Activated CD4-positive, CD25-positive, alpha-beta regulatory T cell treated with anti-CD3 and anti-CD28 coated beads, Interleukin-2, amount 50 U/mL, for 72 hours (primary cell): ENCODE measurements at regions not wholly inside any gene's neighbourhood (a gene's known extent, or its start where the extent isn't known, plus 50 kb on each side); places are given as distances from the start of the nearest gene placed in this dataset.

Experiments used
- DNase-seq: peaks from one replicate; pipeline ENCODE4 v3.0.0; 2021

DNA sequence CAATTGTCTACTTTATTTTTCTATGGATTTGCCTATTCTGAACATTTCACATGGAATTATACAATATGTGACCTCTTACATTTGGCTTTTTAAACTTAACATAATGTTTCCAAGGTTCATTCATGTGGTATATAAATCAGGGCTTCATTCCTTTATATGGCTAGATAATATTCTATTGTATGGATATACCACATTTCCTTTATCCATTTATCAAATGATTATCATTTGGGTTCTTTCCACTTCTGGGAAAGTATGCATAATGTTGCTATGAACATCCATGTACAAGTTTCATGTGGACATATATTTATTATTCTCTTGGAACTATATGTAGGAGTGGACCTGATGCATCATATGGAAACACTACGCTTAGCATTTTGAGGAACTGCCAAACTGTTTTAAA lies 99.7 kb upstream of the NCKAP5 start:
- no peak for DNase-seq

DNA sequence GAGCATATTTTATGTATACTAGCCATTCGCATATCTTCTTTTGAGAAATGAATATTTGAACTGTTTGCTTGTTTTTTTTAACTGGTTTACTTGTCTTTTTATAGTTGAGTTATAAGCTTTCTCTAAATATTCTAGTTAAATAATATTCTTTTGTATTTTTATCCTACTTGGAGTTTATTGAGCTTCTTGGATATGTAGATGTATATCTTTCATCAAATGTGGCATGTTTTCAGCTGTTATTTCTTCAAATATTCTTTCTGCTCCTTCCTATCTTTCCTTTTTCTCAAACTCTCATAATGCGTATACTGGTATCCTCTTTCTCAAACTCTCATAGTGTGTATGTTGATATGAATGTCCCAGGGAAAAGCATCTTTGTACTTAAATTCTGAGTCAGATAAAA lies 100.3 kb upstream of the NCKAP5 start:
- DNase-seq: no peak

DNA sequence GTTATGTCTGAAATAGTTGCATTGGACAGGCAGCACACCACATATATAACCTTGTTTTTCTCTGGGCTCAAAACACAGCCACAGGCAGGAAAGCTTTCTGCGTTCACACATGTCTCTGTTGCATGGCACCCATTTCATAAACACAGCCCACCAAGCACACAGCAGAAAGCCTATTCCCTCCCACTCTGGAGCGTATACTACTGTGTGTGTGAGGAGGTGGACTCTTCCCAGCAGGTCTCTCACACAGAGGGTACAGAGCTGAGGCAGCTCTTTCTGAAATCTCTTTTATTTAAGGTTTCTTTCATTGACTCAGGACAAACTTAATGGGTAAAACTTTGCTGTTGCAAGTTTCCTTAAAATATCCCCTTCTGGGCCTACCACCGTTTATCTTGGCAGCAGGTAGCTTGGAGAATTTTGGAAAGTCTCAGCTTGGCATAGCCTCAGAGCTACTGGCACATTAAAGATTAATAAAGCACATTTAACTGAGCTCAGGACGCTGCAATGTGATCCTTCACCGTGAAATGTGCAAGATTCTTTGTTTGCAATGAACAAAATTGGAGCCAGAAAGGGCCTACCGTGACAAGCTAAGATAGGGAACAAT lies 105.1 kb upstream of the NCKAP5 start:
- DNase-seq: no peak

DNA sequence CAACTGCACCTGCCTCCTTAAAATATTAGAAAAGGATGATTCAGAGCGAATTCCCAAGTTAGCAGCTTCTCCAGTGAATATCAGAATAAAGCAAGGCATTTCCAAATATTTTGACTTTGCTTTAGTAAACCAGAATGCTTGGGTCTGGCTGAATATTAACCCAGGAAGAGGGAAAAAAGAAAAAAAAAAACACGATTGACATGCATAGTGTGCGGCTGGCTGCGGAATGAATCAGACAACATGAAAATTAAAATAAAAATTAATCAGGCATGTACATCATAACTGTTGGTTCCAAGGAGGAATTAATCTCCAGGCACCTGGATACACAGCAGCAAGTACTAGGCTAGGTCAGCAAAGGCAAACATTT lies 105.8 kb upstream of the NCKAP5 start:
- DNase-seq: no peak

DNA sequence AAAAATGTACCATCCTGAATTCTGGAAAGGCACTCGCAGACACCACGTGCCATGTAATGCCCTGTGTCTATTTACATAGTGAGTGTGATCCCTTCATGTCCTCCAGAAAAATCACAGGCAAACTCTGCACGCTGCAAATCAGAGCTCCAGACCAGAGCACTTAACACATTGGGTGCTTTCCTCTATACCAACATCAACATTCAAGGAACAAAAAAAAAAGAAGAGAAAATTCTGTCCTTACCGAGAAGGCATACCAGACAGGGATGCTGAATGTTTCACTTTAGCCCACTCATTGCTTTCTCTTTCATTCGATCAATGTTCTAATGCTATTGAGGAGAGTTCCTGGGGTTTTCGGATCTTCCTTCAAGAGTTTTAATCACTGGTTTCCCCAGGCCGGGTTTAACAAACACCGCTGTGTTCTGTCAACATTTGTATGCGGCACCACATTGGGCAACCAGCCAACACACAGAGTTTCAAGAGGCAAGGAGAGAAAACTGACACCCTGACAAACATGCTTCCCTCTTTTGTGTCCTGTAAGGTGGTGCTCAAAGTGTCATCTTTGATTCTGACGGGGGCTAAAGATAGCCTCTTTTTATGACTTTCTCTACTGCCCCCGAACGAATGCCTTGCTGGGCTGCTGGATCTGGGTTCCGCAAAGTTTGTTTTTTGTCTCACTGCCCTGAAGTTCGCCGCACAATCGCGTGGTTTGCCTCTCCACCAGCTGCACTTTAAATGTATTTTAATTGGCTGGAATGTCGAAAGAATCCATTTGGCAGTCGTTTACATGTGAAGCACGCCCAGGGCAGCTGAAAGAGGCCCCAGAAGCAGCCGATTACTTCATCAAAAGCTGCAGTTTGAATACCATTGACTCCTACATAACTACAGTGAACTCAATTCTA lies 106.4 kb upstream of the NCKAP5 start:
- DNase-seq: no peak

DNA sequence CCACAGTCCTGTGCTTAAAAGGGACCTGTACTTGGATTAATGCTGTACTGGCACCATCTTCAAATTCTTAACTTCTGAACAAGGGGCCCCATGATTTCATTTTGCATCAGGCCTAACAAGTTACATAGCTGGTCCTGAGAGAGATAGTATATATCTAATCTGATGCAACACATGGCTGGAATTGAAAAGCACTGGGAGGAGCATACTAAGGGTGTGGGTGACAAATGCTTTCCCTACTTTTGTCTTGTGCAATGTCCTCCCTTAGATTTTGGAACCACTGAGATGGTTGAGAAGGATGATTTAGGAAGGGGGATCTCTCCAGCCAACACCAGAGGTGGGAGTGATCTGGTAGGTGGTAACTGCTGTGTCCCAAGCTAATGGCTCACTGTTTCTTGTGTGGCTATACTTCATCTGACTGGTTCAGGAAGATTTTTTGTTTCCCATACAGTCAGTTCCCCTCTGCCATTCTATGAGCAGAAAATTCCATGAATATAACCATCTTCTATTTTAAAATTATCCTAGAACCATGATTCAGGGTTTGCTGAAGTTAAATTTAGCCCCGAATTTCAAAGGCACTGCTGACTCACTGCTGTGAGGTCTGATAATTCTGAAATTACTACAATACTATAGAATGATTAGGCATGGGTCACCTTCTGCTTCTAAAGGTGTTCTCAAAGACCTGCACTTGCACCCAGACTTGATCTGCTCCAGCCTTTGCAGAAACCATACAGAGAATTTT lies 108.3 kb upstream of the NCKAP5 start:
- no peak for DNase-seq

DNA sequence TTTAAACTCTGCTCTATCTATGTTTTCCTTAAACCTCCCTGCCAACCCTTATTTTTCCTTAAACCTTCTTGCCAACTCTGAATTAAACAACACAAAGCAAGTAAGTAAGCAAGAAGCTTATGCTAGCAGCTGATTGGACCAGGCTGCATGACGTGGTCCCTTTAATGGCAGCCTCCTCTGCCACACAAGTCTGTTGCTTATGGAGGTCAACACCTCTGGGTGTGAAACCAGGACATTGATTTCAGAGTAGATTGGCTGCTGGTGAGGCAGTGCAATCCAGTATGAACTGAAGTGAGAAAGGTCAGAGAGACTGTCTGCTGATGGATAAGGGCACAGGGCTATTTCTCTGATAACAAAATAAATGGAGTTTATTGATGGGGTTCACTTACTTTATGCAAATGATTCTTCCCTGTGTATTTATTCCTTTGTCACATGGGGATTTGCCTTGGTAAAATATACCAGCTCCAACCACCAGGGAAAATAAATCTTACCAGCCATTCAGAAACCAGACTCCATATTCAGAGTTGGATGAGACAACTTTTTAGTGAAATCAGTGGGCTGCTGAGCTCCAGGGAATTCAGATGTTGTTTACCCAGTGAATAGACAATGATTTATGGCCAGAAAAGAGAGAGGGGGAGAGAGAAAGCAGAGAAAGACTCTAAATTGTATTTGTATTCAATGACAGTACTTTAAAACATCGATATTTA lies 112.2 kb upstream of the NCKAP5 start:
- DNase-seq: no peak

DNA sequence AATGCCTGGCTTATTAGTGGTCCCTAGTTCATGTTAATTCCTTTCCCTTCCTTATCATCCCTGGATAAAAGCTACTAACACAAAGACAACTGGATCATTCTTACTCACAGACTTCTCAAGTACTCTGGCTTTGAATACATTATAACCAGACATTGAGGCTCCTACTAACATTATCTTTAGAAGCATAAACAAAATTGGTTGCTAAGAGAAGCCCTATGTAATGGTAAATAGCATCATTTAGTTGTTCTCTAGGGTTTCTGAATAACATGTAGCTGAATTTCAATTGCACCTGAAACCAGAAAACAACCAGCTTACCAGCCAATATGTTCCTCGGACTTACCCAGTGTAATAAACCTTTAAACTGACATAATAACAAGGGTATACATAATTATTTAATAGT lies 114.1 kb upstream of the NCKAP5 start:
- no peak for DNase-seq

DNA sequence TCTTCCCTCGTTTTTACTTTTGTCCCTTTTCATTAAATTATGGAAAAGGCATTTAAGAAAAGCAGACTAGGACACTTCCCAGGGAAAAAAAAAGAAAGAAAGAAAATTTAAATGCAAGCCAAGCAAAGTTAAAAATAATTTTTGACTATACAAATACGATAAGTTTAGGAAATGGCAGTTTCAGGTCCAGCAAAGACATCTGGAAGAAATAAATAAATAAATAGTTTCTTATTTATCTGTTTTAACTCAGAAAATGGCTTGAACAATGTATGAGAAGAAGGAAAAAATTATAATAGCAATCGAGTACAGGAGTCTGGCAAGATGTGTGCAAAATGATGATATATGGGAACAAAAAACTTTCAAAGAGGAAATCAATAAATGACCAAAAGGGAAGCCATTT lies 114.6 kb upstream of the NCKAP5 start:
- DNase-seq: no peak

DNA sequence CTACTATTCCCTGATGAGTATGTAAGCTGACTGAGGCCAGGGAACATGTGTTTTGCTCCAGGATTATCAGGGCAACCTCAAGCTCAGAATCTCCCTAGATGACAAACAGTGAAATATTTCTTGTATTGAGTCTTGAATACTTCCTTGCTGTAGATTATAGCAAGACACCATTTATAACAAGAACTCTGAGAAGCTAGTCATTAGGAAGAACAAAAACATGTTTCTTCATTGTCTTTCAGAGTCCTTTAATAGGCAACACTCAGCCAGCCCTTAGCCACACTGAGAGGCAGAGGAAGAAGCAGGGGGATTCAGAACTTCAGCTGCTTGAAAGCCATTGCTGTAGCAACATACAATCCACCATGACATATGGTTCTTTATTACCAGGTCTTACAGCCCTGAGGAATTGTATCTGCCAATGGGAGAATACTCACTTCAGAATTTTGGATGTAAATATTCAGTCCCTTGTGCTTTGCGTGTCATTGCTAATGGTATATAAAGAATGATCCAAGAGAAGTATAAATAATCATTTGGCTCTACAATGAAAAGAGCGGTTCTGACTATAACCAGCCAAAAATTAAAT lies 117.5 kb upstream of the NCKAP5 start:
- no peak for DNase-seq

DNA sequence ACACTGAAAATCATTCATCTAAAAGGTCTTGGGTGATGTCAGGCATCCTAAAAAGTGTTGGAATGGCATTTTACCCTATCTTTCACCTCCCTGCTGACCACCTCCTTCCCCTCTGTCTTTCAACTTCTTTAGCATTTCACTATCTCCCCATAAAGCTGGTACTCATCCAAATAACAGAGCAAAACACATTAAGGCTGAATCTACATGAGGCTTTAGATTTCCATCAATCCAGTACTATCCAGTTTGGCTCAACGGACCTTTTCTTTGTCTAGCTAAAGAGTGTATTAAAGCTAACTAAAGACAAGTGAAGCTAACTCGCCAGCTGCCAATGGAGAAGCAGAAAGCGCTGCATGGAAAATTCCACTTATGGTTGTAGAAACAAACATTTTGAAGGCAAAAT lies 122.5 kb upstream of the NCKAP5 start:
- DNase-seq: no peak

DNA sequence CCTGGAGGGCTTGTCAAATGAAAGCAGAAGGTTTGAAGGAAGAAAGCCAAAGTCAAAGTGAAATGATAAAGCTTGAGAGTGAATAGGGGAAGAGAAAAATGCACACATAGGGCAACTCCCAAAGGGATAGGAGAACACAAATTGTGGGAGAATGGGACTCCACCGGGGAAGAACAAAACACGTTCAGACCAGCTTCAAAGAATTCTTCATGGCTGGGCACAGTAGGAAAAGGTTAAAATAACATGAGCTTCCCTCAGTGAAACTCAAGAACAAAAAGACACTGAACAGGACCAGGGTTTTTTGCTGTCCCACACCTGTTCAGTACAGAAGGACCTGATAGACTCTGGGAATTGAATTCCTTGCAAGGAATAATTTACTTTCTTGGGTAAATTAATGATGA lies 123.1 kb upstream of the NCKAP5 start:
- no peak for DNase-seq

DNA sequence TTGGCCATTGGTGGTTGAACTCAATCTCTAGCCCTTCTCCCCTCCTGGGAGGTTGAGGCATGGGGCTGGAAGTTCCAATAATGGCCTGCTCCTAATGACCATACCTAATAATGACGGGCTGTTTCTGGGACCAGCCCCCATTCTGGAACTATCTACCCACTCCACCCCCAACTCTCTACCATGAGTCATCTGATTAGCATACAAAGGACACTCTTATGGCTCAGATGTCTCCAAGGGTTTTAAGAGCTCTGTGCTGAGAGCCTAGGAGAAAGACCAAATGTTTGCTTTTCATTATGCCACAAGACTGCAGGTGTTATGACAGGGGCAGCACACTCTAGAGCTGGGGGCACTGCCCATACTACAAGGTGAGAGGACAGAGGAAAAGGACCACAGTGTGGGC lies 137.0 kb upstream of the NCKAP5 start:
- DNase-seq: no peak

DNA sequence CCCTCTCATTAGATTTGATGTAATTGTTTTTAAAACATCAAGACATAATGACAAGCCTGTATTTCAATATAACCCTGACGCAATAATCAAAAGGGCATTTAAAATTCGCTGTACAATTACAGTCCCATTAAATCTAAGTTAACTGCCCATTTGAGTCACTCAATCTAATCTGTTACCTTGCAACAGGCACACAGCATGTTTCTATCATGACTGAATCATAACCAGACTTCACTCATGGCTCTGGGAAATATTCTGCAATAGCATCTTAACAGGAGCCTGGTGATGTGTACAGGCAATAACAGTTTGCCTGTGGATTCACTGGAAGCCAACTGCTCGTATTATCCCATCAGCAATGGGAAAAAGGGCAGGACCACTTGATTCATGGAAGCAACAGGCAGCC lies 142.3 kb upstream of the NCKAP5 start:
- DNase-seq: no peak

DNA sequence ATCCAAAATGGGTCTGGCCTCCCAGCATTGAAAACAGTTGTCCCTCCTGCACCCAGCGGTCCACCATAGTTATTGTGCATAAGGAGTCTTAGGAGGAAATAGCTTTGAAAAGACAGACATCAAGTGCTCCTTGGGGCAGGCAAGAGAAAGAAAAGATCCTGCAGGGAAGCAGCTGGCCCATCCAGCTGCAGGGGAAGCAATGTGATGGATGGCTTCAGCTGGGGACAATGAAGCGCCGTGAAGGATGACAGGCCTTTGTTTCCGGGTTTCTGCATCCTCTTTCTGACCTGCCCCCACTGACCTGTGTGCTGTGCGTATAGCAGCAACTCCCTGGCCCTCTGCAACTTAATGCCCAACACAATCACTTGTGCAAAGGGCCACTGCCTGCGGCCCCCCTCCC lies 142.9 kb upstream of the NCKAP5 start:
- no peak for DNase-seq

DNA sequence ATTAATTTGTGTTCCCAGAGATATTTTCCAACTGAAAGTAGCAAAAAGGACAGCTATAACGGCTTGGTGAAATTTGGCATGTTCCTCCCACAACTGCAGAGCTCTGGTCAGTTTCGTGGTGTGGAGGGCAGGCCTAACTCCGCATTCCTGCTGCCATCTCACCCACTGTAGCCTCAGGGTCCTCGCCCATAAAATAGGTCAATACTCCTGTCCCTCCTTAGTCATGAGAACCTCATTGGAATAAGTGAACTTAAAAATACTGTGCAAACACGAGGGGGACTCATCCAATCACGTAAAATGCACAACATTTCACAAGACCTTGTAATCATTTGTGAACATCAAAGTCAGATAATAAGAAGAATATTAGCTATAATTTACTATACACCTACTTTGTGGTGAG lies 143.5 kb upstream of the NCKAP5 start:
- DNase-seq: no peak

DNA sequence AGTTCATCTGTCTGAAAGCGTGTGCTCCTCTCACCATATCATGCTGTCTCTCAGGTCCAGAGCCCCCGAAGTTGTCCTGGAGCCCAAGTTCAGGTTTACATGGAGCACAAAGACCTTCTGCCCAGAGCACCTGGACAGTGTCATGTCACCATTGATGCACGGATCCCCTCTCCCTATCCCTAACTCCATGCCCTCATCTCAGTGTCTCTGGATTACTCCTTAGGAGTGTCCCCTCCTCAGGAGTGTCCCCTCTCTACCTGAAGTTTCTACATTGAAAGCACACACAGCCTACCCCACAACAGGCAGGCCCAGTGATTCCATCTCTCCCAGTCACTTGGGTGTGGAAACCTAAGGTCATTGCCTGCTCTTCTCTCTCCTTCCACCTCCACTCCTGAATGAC lies 144.1 kb upstream of the NCKAP5 start:
- DNase-seq: no peak

DNA sequence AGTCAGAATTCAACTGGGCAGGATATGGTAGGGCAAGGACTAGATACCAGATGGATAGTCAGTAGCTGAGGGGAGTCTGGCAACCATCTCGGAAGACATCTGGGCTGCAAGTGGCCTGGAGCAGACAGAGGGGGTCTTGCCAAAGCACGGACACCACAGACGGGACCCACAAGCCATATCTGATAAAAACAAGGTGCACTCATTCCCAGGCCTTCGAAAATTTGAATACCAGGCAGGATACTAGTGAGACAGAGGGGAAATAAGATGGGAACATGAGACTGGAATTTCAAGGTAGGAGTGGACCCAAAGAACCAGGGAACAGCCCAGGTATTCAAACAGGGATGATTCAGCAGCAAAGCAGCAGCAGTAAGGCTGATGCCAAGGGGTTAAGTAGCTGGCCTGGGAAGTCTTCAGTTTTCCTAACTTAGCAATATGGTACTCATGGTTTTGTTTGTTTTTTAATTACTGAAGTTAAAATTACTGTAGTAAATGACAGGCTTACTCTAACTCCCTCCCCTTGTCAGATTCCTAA lies 144.9 kb upstream of the NCKAP5 start:
- no peak for DNase-seq

DNA sequence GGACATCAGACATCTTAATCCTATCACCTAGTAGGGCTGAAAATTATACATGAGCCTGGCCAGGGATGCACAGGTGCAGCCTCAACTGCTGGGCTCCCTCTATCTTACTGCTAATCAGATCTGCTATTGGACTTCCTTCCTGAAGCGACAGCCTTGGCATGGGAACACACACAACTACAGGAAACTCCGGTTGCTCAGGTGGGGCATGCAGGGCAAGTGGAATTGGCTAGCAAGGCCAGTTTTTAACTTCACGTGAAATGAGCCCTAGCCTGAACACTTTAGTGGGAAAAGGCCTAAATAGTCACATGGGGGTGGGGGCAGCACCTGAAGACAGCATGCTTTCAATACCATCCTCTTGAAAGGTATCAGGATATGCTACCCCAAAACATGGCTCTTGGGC lies 147.9 kb upstream of the NCKAP5 start:
- no peak for DNase-seq

DNA sequence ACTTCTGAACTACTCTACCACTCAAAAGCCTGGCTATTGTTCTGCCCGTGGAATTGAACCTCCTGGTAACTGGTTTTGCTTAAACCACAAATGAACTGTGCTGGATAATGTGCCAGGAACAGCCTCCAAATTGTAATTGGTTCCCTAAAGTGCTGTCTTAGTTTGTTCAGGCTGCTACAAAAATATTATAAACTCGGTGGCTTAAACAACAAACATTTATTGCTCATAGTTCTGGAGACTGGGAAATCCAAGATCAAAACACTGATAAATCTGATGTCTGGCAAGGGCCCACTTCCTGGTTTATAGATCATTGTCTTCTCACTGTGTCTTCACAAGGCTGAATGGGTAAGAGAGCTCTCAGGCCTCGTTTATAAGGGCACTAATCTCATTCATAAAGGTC lies 149.2 kb upstream of the NCKAP5 start:
- DNase-seq: no peak

DNA sequence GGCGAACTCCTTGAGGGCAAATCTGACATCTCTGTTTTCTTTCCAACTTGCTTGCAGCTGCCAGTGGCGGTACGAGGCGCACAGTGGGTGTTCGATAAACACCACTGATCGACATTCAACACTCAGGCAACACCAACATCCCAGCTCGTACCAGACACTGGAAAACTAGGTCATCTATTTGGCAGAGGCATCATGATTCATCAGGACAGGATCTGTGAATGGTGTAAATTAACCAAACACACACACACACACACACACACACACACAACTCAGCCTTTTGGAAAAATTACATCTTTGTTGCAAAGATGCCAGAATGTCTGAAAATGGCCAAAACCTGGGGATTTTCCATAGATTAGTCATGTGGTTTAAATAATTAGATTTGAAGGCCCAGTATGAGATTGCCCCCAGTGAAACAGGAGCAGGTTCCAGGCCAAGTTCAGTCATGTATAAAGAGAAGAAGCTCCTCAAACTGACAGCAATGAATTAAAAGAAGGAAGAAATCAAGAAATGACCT lies 150.5 kb upstream of the NCKAP5 start:
- DNase-seq: no peak

DNA sequence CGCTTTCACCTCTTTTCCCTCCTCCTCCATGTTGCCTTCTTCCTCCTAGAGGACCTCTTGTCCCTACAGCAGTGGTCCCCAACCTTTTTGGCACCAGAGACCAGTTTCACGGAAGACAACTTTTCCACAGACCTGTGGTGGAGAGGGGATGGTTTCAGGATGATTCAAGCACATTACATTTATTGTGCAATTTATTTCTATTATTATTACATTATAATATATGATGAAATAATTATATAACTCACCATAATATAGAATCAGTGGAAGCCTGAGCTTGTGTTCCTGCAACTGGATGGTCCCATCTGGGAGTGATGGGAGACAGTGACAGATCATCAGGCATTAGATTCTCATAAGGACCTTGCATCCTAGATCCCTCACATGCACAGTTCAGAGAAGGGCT lies 152.2 kb upstream of the NCKAP5 start:
- DNase-seq: no peak

DNA sequence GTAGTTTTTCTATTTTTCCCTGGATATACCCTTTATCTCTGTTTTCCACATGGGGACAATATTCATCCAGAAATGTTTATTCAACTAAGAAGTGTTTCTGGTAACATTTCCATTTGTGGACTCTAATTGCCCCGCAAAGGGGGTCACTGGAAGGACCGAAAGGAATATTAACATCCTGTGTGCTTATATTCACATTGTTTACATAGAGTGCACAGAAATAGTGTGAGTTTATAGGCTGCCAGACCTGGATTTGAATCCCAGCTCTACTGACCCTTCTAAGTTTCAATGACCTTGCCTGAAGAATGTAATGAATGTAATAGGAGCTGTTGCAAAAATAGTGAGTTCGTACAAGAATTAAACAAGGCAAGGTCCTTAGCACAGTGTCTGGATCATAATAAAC lies 152.9 kb upstream of the NCKAP5 start:
- no peak for DNase-seq
